ENCODE measurements at regions not wholly inside any gene's neighbourhood (a gene's known extent, or its start where the extent isn't known, plus 50 kb on each side); places are given as distances from the start of the nearest gene placed in this dataset.

- 64 to 72% (median 68%) methylated on average over 1 of the region's 1 CpG for WGBS, 3 donors
- Histone ChIP-seq H3K36me3 (no peaks in the 10 kb centered on the region), H3K4me3 (no peak overlapping the region), H3K9me3 (no peaks in the 10 kb centered on the region), H3K4me1 (ENCODE audit: insufficient read depth) (no peaks in the 10 kb centered on the region), H3K27me3 (no peaks in the 10 kb centered on the region), H3K27ac (no peak overlapping the region)
- TF ChIP-seq EP300 (IDR thresholded peaks at IDR 0.05): no peak
- TF ChIP-seq POLR2A (IDR thresholded peaks at IDR 0.05): no peak
- TF ChIP-seq, protein P1, sequence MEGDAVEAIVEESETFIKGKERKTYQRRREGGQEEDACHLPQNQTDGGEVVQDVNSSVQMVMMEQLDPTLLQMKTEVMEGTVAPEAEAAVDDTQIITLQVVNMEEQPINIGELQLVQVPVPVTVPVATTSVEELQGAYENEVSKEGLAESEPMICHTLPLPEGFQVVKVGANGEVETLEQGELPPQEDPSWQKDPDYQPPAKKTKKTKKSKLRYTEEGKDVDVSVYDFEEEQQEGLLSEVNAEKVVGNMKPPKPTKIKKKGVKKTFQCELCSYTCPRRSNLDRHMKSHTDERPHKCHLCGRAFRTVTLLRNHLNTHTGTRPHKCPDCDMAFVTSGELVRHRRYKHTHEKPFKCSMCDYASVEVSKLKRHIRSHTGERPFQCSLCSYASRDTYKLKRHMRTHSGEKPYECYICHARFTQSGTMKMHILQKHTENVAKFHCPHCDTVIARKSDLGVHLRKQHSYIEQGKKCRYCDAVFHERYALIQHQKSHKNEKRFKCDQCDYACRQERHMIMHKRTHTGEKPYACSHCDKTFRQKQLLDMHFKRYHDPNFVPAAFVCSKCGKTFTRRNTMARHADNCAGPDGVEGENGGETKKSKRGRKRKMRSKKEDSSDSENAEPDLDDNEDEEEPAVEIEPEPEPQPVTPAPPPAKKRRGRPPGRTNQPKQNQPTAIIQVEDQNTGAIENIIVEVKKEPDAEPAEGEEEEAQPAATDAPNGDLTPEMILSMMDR (IDR thresholded peaks at IDR 0.05): no peak
- intact Hi-C loops (cut with DNase I): no loop called here
- DNase-seq: no peak
These were observed 213.8 kb downstream of the HS3ST3A1 start for GRCh38 chr17:13387952-13388351.

DNA sequence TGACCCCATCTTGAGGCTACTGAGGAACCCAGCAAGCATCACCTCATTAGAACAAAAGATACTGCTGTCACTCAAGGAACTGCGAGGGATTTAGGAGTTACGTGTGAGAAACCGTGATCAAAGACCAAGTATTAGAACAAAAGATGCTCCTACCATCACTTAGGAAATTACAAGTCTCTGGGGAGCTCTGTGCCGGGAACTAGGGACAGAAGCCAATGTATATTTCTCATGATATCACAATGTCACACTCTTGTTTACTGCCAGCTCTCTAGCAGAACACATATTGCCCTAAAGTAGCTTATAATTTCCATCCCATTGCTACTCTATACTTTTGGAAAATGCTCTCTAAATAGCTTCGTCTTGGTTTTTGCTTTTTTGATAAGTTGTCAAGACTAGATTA is 214.5 kb downstream of the HS3ST3A1 start:
- Histone ChIP-seq H3K9me3 (no peaks in the 10 kb centered on the region), H3K27ac (no peak overlapping the region), H3K4me3 (no peak overlapping the region), H3K4me1 (ENCODE audit: insufficient read depth) (no peaks in the 10 kb centered on the region), H3K27me3 (no peaks in the 10 kb centered on the region), H3K36me3 (no peaks in the 10 kb centered on the region)
- TF ChIP-seq EP300 (IDR thresholded peaks at IDR 0.05) (no peak), POLR2A (IDR thresholded peaks at IDR 0.05) (no peak)
- TF ChIP-seq, protein P1 (IDR thresholded peaks at IDR 0.05): no peak
- intact Hi-C loops (cut with DNase I): no loop called here
- WGBS, 3 donors: 83 to 85% (median 84%) methylated on average over 5 of the region's 5 CpGs
- no peak for DNase-seq

DNA sequence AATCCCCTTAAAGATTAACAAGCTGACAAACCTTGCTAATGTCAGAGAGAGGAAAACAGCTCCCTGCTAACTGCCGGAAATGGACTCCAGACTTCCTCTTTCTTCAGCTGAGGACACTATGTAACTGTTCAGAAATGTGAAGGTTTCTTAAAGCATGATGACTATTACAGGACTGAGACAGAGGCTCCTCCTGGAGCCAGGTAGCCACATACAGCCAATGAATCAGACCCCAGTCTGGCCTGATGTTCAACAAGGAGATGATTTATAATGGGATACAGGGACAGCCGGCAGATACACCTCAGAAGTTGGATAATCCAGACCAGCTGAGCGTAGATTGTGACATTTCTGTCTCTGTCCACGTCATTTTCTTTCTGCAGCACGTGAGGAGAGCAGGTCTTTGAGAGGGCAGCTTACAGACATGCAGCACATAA is 216.2 kb downstream of the HS3ST3A1 start:
- no peak overlapping the region for H3K27ac ChIP-seq
- DNase-seq: no peak
- intact Hi-C loops (cut with DNase I): no loop called here
- no peaks in the 10 kb centered on the region for H3K27me3 ChIP-seq
- H3K9me3 ChIP-seq: no peaks in the 10 kb centered on the region
- no peaks in the 10 kb centered on the region for H3K4me1 ChIP-seq (ENCODE audit: insufficient read depth)
- 58 to 64% (median 60%) methylated on average over 5 of the region's 5 CpGs for WGBS, 3 donors
- H3K36me3 ChIP-seq: no peaks in the 10 kb centered on the region
- TF ChIP-seq POLR2A (IDR thresholded peaks at IDR 0.05): no peak
- TF ChIP-seq EP300 (IDR thresholded peaks at IDR 0.05): no peak
- TF ChIP-seq, protein P1 (IDR thresholded peaks at IDR 0.05): no peak
- H3K4me3 ChIP-seq: no peak overlapping the region

DNA sequence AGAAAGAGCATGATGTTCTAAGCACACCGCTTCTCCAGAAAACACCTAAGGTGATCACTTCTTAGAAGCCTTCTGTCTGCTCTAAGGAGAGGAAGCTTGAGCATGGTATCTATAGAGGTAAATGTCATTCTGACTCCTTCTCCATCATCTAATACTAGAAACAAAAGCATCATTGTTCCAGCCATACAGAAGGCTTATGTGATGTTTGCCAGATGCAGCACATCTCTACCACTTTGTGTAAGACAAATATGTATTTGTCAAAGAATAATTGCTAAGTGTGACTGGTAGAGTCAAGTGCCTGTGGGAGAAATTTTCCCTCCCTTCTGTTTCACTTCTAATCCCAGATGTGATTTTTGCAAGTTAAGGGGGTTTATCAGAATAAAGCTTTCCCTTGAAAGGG is 217.1 kb downstream of the HS3ST3A1 start:
- H3K4me3 ChIP-seq: no peak overlapping the region
- no peaks in the 10 kb centered on the region for H3K36me3 ChIP-seq
- TF ChIP-seq EP300 (IDR thresholded peaks at IDR 0.05) (no peak), POLR2A (IDR thresholded peaks at IDR 0.05) (no peak)
- TF ChIP-seq, protein P1 (IDR thresholded peaks at IDR 0.05): no peak
- H3K9me3 ChIP-seq: no peaks in the 10 kb centered on the region
- no peaks in the 10 kb centered on the region for H3K4me1 ChIP-seq (ENCODE audit: insufficient read depth)
- H3K27me3 ChIP-seq: no peaks in the 10 kb centered on the region
- intact Hi-C loops (cut with DNase I): no loop called here
- 89 to 96% (median 92%) methylated on average over 1 of the region's 1 CpG for WGBS, 3 donors
- DNase-seq: no peak
- H3K27ac ChIP-seq: no peak overlapping the region

DNA sequence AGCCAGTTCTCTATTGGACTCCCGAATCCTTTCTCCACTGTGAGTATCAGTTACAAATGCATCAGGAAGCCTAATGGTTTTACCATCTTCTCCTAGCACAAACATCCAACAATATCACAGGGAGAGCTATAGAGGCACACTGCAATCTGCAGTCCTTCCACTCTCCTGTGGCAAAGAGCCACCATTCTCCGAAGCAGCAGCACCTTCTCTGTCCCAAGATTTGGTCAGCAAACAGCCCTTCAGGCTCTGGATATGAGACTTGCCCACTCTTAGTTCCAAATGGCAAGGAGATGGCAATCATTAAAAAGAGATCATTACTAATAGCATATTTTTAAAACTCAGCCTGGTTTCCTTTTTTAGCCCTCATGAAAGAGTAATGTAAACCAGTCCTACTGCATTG is 223.4 kb downstream of the HS3ST3A1 start:
- no peak for DNase-seq
- Histone ChIP-seq H3K27ac (no peak overlapping the region), H3K27me3 (no peaks in the 10 kb centered on the region), H3K4me3 (no peak overlapping the region), H3K36me3 (no peaks in the 10 kb centered on the region), H3K4me1 (ENCODE audit: insufficient read depth) (no peaks in the 10 kb centered on the region), H3K9me3 (no peaks in the 10 kb centered on the region)
- WGBS, 3 donors: 84 to 86% (median 85%) methylated on average over 2 of the region's 2 CpGs
- no peak for TF ChIP-seq POLR2A (IDR thresholded peaks at IDR 0.05)
- no peak for TF ChIP-seq EP300 (IDR thresholded peaks at IDR 0.05)
- TF ChIP-seq, protein P1 (IDR thresholded peaks at IDR 0.05): no peak
- intact Hi-C loops (cut with DNase I): no loop called here
